GM18507 (cell line): ENCODE measurements at regions not wholly inside any gene's neighbourhood (a gene's known extent, or its start where the extent isn't known, plus 50 kb on each side); places are given as distances from the start of the nearest gene placed in this dataset.

Experiments used
- DNase-seq: peaks from one replicate; pipeline ENCODE4 v3.0.0; 2011; ENCODE audit warnings: low read depth; ENCODE audit not compliant: insufficient read length; ENCODE audit errors: extremely low spot score
- FAIRE-seq: peaks from 2 replicates; lab custom pipeline; 2011; peaks lifted over from hg19 to GRCh38; lab: Jason Lieb, UNC

DNA sequence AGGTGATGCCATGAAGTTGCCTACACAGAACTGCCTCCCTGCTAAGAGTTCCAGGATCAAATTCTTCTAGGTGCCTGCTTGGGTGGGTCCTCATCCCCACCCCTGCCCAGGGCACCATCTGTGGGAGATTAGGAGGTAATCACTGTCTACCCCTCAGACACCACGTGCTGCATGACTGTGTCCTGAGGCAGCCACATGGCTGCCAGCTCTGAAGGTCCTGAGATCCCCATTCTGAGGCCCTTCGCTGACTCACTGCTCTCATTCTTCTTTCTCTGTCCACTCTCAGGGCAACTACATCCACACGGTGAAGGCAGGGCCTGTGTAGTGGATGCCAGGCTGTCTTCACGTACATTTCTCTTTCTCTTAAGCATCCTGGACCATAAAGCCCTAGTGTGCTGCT is 222.9 kb upstream of the ANKRD55 start:
- FAIRE-seq = no peak
- no peak for DNase-seq

DNA sequence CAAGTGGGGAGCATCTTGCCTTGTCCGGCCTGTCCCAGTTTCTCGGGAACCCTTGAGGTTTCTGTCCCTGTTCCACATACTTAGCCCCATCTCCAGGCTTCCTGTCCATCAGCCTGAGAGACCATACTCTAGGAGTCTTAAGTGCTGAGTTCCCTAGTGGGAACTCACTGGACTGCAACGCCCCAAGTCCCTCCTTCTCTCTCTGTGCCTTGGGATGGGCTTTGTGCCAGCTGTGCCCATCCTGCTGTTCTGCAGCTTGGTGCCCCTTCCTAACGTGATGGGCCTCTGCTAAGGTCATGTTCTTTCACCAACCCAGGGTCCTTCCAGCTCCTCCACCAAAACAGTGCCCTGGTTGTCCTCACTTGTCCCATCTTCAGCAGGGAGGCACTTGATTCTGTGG is 222.3 kb upstream of the ANKRD55 start:
- DNase-seq = no peak
- FAIRE-seq = no peak

DNA sequence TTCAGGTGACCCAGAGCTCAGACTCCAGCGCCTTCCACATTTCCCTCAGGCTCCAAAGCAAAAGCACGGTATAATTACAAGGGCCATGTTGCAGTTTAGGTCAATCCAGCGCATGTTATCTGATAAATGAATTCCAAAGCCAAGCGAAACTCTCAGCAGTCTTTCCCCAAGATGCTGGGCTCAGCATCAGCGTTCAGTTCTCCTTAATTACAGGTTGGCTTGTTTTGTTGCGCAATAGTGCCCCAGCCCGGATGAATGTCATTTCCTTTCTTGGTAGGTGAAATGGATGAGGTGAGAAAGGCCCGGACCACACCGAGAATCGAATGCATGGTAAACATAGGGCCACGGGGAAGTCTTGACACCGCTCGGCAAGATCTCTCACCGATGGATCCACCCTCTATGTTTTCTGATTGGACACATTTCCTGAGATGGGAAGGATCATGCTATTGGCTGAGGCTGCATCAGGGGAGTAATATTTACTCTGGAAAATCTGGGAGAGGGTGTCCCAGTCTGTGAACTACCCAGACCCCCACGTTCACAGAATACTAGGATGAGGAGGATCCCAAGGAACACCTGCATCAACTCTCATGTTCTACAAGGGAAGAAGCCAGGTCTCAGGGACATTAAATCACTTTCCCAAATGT is 221.2 kb upstream of the ANKRD55 start:
- FAIRE-seq = no peak
- DNase-seq = no peak

DNA sequence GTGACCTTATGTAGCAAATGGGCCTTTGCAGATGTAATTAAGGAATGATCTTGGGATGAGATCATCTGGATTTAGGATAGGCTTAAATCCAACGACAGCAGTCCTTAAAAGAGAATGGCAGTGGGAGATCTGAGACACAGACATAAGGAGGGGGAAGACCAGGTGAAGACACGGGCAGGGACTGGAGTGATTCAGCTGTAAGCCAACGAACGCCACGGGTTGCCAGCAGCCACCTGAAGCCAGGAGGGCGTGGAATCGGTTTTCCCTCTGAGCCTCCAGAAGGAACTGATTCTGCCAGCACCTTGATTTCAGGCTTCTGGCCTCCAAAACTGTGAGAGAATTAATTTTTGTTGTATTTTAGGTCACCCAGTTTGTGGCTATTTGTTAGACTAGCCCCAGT is 218.6 kb upstream of the ANKRD55 start:
- no peak for DNase-seq
- FAIRE-seq = no peak

DNA sequence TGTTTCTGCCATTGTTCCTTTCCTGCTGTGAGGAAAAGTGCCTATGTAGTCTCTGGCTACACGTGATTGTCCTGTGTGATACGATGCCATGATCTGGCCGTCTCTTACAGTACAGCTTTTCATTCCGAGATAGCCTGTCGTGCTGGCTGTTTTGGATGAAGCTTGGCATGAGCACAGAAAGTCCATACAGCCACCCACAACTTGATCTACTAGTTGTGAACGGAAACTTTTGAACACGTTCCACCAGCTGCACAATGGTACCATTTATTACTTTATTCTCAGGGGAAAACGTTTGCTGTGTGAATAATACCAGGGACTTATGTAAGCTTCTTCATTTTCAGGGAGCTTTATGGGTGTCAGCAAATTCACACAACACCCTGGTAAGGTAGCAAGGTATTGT is 217.6 kb upstream of the ANKRD55 start:
- FAIRE-seq = no peak

DNA sequence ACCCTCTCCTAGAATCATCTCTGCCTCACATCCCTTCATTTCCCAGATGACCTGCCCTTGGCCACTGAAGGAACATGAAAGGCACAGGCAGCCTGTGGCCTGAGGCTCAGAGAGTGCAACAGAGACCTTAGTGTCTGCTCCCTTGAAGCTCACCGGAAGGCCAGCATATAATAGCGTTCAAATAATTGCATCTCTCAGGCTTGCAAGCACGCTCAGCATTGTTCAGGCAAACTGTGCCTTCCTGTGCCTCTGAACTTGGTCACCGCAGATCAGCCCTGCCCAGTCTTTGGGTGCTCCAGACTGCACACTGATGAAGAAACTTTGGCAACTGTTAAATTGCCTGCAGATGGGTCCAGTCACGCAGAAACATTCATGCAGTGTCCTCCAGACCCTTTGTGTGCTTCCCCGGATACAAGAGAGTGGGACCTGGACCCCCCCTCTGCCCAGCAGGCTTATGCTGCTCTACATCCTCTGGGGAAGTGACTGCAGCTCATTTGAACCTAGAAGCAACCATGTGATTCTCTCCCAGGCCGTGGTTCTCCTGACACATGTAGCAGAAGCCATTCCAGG is 216.0 kb upstream of the ANKRD55 start:
- FAIRE-seq = no peak
- DNase-seq = no peak

More for the DNA sequence above, 217.6 kb upstream of the ANKRD55 start:
- no peak for DNase-seq

DNA sequence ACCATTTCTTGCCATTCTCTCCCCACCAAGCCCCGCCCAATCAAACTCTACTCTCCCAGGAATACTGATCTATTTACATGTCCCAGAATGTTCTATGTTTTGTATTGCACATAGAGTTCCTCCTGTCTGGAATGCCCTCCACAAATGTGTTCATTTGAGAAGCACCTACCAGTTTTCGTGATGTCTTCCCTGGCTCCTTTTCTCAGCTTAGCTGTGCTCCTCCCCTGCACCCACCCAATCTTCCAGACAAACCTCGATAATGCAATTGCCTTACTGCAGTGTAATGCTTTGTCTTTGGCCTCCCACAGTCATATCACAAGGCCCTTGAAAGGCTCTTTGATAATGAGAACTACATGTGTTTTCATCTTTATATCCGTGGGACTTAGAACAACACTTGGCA is 214.5 kb upstream of the ANKRD55 start:
- FAIRE-seq = no peak
- no peak for DNase-seq

DNA sequence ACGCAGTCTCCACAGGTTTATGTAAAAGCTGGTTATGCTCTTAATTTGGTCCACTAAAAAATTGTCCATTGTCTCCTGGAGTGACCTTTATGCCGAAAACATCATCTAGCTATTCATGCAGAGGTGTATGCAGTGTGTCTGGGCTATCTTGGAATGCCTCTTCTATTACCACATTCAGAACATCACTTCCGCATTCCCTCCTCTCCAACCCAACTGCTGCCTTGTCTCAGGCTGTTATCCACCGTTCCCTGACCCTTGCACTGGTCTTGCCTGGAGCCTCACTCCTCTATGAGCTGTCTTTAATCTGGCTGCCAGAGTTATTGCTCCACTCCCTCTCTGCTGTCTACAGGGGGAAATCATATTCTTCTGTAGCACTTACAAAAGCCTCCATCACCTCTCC is 214.1 kb upstream of the ANKRD55 start:
- no peak for DNase-seq
- FAIRE-seq = no peak

DNA sequence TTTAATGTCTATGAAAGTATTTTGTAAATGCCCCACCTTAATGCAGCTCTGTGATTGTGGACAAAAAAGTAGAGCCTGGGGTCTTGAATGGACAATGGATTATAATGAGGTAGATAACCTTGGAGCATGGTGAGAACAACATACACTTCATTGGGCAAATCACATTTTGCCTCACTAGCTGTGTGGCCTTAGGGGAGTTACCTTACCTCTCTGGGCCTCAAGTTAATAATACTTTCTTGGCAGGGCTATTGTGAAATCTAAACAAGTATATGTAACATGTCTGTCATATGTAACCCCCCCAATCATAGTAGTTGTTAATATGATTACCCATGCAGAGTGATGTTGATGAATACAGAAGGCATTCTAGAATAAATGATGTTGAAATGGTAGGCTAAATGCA is 213.6 kb upstream of the ANKRD55 start:
- FAIRE-seq (no peak), DNase-seq (no peak)

DNA sequence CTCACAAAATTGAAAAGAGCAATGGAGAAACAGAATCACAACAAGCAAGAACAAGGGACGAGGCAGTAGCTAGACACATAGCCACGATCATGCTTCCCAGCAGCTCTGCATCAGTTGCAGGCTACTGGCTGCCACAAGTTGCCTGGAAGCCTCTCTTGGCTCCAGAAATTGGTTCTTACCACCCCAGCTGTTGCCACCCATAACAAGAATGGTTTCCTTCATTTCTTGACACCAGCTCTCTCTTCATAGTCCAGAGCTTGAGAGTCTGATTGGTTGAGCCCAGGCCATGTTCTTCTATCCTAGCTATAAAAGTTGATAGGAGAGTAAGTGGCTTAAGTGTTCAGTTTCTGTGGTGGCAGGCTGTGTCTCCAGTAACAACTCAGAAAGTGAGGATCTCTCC is 210.7 kb upstream of the ANKRD55 start:
- DNase-seq (no peak), FAIRE-seq (no peak)

DNA sequence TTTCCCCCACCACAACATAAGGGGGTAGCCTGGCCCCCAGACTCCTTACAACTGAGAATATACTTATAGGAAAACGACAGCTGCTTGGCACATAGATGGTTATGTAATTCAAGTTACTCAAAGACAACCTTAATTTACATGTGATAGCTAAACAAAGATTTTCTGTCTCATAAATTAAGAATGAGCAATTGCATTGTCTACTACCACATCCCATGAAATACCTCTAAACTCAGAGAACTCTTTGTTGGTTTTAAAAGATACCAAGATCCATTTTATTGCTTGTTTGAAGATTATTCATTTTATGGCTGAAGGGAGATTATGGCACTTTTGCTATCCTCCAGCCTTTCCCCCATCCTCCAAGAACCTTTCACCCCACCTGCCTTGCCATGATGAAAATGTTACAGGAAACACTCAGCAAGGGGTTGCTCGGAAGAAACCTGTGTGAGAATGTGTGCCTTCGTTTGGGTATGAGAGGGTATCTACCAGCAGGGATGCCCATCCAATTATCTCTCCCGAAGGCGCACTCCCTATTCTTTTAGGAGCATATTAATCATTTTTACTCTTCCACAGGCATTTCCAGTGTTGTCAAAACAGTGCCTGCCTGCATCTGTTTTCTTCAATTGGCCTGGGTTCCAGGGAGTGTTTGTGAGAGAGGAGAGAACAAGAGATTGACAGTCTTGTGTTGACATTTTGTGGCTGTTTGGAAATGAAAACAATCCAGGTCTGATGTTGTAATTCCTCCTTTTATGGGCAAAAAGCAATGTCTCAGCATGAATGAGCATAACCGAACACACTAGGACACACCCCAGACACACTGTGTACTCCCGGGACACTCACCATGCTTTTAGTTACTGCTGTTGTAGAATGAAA is 208.0 kb upstream of the ANKRD55 start:
- FAIRE-seq (no peak), DNase-seq (no peak)

DNA sequence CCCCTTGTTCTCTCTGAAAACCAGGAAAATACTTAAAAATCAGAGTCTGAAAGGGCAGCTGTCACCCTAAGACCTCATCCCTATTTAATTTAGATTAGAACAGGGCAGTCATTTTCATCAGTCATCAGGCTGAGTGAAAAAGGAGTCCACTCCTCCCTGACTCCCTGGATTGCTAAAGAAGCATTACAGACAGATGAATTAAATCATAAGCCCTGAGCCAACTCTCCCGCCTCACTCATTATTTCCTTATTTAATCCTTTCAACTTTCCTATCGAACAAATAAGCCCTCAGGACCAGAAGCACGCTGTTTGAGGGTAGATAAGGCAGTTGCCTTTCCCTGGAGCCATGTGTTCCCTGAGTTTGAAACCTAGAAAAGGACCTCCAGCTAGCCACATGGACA is 201.9 kb upstream of the ANKRD55 start:
- DNase-seq (no peak), FAIRE-seq (no peak)

DNA sequence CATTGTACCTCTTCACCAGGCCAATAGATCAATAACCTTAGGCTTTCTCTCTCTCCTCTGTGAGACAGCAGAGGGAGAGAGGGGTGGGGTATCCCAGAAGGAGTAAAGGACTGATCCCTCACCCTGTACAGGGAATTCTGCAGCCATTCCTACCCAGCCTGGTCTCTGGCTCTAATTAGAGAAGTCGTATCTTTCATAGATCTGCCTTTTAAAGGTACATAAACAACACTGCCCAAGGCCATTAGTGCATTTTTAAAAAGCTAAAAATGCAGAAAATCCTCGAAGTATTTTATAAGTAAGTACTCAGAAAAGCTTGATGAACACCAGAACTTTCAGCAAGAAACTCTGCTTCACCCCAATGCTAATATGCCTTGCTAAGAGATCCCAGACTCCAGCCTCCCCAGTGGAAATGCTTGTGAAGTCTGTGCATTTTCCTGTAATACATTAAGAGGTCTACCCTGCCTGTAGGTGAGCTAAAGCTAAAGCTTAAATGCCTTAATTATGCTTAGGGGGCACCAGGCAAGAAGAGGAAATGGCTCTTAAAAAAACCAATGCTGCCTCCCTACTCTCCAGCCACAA is 200.0 kb upstream of the ANKRD55 start:
- no peak for DNase-seq
- FAIRE-seq = no peak

DNA sequence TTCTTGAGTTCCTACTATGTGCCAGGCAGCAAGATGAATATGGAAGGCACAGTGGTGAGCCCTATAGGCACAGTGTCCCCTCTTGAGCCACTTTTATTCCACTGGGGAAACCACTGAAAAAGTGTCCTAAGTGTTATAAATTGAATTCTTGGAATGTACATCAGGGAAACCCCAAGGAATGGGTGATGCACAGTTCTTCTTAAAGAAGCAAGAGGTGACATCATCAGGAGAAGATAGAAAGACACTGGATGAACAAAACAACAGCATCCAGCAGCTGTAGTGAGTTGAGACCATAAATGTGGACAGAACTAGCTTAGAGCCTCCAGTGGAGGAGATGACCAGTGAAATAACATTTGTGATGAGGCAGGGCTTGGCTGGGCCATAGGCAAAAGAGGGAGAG is 199.2 kb upstream of the ANKRD55 start:
- FAIRE-seq = no peak

DNA sequence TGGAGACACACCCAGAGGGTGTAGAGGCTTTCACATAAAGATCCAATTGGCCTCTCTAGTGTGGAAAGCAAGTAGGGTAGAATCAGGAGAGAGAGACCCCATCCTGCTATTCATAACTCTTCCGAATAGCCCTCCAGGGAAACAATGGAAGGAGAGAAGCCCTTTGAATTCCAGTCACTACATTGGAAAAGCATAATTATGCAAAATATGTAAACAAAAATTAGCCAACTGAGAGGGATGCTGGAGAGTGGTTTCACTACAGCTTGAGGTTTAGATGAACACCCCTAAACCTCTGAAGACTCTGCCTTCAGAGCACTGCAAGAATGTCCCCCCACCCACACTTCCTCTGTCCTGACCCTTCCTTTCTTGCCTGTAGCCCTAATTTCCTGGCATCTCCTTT is 197.3 kb upstream of the ANKRD55 start:
- DNase-seq = no peak
- FAIRE-seq = no peak

More for the DNA sequence above, 199.2 kb upstream of the ANKRD55 start:
- no peak for DNase-seq

DNA sequence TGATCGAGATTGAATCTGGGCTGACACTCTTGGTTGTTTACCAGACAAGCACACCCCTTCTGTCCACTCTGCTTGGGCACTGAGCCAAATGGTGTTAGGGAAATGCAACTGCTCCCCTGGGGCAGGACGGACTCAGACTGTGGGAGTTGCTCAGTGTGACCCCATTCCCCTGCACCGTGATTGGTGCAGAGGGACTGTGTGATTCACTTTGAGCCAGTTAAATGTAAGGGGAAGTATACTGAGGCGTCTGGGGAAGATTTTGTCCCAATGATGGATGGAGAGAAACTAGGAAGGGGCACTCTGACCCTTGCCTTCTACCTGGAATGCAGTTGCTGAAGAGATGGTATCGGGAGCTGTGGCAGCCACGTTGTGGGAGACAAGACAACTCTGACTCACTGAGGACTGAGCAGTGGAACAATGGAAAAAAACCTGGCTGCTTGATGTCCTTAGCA is 196.0 kb upstream of the ANKRD55 start:
- DNase-seq (no peak), FAIRE-seq (no peak)

DNA sequence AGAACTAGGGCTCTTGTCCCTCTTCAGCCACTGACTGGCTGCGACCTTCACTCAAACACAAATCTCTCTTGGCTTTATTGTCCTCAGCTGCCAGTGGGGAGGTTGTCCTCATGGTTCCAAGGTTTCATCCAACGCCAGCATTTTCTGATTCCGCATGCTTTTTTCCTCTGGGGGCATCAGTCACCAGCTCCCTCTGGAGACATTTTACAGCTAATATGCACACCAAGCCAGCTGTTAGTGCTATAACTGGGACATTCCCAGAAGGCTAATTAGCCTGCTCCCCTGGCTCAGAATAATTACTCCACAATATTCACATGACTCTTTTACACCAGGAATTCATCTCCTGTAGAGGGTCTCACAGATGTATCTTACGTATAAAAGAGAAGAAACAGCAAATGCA is 193.6 kb upstream of the ANKRD55 start:
- no peak for FAIRE-seq
- no peak for DNase-seq

DNA sequence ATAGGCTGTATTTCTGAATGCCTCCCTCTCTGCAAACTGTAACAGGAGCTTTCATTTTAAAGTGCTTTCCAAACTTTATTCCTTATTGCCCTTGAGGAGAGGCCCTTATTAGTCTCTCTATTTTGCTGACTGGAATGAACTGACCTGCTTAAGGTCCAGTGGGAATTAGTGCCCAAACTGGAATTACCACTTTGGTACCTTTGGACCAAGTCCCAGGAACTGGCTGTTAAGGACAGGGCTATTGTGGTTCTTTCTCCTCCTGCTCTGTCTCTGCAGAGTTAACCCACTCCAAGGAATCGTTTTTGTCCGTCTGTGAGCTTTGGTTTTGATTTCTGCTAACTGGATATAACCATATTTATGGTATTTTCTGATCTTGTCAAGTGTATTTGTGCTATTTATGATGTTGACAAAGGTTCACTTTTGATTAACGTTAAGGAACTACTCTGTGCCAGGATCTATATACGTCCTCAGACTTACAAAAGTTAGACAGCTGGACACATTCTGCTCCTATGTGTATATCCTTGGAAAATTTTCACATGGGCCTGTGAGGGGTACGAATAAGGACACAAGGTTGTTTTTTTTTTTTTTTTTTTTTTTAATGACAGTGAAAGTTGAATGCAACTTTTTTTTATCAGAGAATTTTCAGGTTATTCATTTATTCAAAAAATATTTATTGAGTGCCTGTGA is 189.1 kb upstream of the ANKRD55 start:
- DNase-seq (no peak), FAIRE-seq (no peak)

DNA sequence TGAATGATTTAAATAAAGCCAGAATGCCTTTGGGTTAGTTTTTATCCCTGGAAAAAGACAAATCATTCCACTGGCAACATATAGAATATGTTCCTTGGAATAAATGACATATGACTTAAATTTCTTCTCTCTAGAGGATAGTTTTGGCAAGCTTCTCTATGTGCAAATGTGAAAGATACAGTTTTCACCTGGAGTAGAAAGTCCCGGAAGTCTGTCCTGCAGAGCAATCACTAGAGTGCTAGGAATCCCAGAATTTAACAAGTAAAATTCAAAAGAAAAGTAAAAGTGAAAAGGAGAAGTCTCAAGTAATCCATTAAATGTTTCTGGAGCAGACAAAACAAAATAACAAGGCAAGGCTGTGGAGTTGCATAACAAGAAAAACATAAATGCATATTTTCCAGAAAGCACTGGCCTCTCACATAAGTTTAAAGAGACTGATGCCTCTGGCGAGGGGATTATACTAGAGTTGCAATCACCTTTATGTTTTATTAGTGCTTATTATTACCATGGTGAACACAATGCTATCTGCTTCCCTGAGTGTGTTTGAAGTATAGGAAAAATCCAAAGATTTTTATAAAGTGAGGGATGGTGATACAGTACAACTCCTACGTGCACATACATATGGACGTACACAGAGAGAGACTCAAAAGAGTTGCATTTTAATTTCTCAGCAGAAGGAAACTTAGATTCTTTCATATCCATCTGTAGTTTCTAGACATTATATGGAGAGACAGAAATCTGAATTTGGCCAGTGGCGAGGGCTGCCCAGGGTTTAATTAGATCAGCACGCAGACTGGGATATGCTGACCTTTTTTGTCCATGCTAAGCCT is 188.3 kb upstream of the ANKRD55 start:
- FAIRE-seq (no peak), DNase-seq (no peak)
